ENCODE measurements at regions not wholly inside any gene's neighbourhood (a gene's known extent, or its start where the extent isn't known, plus 50 kb on each side); places are given as distances from the start of the nearest gene placed in this dataset.

- DNase-seq: no peak
- H3K9me3 ChIP-seq: no peaks in the 10 kb centered on the region
- H3K36me3 ChIP-seq: no peaks in the 10 kb centered on the region
- no peaks in the 10 kb centered on the region for H3K27me3 ChIP-seq
- H3K4me1 ChIP-seq: peaks cover 64 to 65% of the 10 kb centered on the region in 2 donors
- no peak overlapping the region for H3K4me3 ChIP-seq (replicated peaks in 1 of 3)
- TF ChIP-seq POLR2A (IDR thresholded peaks at IDR 0.05) (no peak), CTCF (IDR thresholded peaks at IDR 0.05) (no peak)
- WGBS, 2 donors: 63 to 67% methylated on average over 3 of the region's 3 CpGs
- intact Hi-C loops (cut with DNase I): no loop called here
- H3K27ac ChIP-seq: peak overlapping the region; percentile 91 to 95 (median 94)
These were observed 193.9 kb upstream of the TOPAZ1 start for GRCh38 chr3:44047796-44048195.

GRCh38 chr3:44048196-44048924, 193.3 kb upstream of the TOPAZ1 start:
- peak; percentile 49 to 57 for DNase-seq
- 20 to 25% methylated on average over 3 of the region's 3 CpGs for WGBS, 2 donors
- Histone ChIP-seq H3K4me3 (replicated peaks in 1 of 3) (no peak overlapping the region), H3K36me3 (no peaks in the 10 kb centered on the region), H3K4me1 (peaks cover 69 to 70% of the 10 kb centered on the region in 2 donors), H3K9me3 (no peaks in the 10 kb centered on the region), H3K27ac (peak overlapping the region; percentile 91 to 95 (median 94)), H3K27me3 (no peaks in the 10 kb centered on the region)
- TF ChIP-seq CTCF (IDR thresholded peaks at IDR 0.05): no peak
- TF ChIP-seq POLR2A (IDR thresholded peaks at IDR 0.05): peak in 1 of 2 donors; percentile 41
- intact Hi-C loops (cut with DNase I): no loop called here

- H3K9me3 ChIP-seq: no peaks in the 10 kb centered on the region
- peaks cover 75 to 76% of the 10 kb centered on the region in 2 donors for H3K4me1 ChIP-seq
- WGBS, 2 donors: 90 to 99% methylated on average over 2 of the region's 2 CpGs
- no peaks in the 10 kb centered on the region for H3K27me3 ChIP-seq
- no peak for TF ChIP-seq CTCF (IDR thresholded peaks at IDR 0.05)
- no peak for TF ChIP-seq POLR2A (IDR thresholded peaks at IDR 0.05)
- H3K36me3 ChIP-seq: no peaks in the 10 kb centered on the region
- no peak overlapping the region for H3K4me3 ChIP-seq (replicated peaks in 1 of 3)
- intact Hi-C loops (cut with DNase I): no loop called here
- DNase-seq: no peak
- peak overlapping the region; percentile 91 to 94 (median 94) for H3K27ac ChIP-seq
These were observed 192.7 kb upstream of the TOPAZ1 start for GRCh38 chr3:44048949-44049348.

GRCh38 chr3:44050101-44050500, 191.6 kb upstream of the TOPAZ1 start:
- H3K4me3 ChIP-seq (replicated peaks in 1 of 3): no peak overlapping the region
- H3K4me1 ChIP-seq: peaks cover 76 to 83% of the 10 kb centered on the region in 2 donors
- H3K9me3 ChIP-seq: no peaks in the 10 kb centered on the region
- TF ChIP-seq CTCF (IDR thresholded peaks at IDR 0.05): no peak
- TF ChIP-seq POLR2A (IDR thresholded peaks at IDR 0.05): no peak
- peak overlapping the region; percentile 91 to 94 (median 94) for H3K27ac ChIP-seq
- H3K27me3 ChIP-seq: no peaks in the 10 kb centered on the region
- intact Hi-C loops (cut with DNase I): no loop called here
- DNase-seq: no peak
- no peaks in the 10 kb centered on the region for H3K36me3 ChIP-seq
- WGBS, 2 donors: 83 to 95% methylated on average over 9 of the region's 9 CpGs

GRCh38 chr3:44050867-44051266, 190.8 kb upstream of the TOPAZ1 start:
- no peak overlapping the region for H3K4me3 ChIP-seq (replicated peaks in 1 of 3)
- DNase-seq: no peak
- H3K36me3 ChIP-seq: no peaks in the 10 kb centered on the region
- peak overlapping the region in 2 of 3 donors; percentile 94 for H3K27ac ChIP-seq
- H3K4me1 ChIP-seq: peaks cover 76 to 83% of the 10 kb centered on the region in 2 donors
- 80 to 84% methylated on average over 3 of the region's 3 CpGs for WGBS, 2 donors
- no peak for TF ChIP-seq CTCF (IDR thresholded peaks at IDR 0.05)
- TF ChIP-seq POLR2A (IDR thresholded peaks at IDR 0.05): no peak
- H3K9me3 ChIP-seq: no peaks in the 10 kb centered on the region
- H3K27me3 ChIP-seq: no peaks in the 10 kb centered on the region
- intact Hi-C loops (cut with DNase I): no loop called here
